GM12872 (cell line): ENCODE measurements at regions not wholly inside any gene's neighbourhood (a gene's known extent, or its start where the extent isn't known, plus 50 kb on each side); places are given as distances from the start of the nearest gene placed in this dataset.

Source experiments
- TF ChIP-seq, protein P1 (sequence below): IDR thresholded peaks from 3 replicates; pipeline ENCODE4 v1.5.1; 2011; ENCODE audit warnings: low read depth, mild to moderate bottlenecking, low read length, moderate library complexity; ENCODE audit not compliant: insufficient read depth

DNA sequence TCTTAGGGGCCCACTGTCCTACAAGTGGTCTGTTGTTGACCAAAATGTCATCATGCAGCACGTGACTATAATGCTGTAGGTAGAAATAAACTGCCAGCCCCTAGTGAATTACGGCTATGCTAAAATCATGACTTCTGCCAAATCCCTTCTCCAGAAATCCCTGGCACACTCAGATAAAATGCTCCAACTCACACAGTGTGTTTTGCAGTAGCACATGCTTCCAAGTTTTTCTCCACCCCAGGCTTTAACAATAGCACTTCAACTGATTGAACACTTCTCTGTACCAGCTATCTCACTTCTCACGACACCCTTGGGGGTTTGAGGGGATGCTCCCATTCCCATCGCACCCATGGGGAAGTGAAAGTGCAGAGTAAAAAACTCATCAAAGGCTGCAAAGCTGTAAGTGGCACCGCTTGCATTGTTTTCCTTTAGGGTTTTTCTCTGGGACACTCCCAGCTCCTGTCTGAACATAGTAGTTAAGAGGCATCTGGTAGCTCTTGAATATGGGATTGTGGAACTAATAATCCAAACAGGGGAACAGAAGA lies 151.0 kb upstream of the SLC24A2 start:
- TF ChIP-seq, protein P1, sequence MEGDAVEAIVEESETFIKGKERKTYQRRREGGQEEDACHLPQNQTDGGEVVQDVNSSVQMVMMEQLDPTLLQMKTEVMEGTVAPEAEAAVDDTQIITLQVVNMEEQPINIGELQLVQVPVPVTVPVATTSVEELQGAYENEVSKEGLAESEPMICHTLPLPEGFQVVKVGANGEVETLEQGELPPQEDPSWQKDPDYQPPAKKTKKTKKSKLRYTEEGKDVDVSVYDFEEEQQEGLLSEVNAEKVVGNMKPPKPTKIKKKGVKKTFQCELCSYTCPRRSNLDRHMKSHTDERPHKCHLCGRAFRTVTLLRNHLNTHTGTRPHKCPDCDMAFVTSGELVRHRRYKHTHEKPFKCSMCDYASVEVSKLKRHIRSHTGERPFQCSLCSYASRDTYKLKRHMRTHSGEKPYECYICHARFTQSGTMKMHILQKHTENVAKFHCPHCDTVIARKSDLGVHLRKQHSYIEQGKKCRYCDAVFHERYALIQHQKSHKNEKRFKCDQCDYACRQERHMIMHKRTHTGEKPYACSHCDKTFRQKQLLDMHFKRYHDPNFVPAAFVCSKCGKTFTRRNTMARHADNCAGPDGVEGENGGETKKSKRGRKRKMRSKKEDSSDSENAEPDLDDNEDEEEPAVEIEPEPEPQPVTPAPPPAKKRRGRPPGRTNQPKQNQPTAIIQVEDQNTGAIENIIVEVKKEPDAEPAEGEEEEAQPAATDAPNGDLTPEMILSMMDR = no peak

DNA sequence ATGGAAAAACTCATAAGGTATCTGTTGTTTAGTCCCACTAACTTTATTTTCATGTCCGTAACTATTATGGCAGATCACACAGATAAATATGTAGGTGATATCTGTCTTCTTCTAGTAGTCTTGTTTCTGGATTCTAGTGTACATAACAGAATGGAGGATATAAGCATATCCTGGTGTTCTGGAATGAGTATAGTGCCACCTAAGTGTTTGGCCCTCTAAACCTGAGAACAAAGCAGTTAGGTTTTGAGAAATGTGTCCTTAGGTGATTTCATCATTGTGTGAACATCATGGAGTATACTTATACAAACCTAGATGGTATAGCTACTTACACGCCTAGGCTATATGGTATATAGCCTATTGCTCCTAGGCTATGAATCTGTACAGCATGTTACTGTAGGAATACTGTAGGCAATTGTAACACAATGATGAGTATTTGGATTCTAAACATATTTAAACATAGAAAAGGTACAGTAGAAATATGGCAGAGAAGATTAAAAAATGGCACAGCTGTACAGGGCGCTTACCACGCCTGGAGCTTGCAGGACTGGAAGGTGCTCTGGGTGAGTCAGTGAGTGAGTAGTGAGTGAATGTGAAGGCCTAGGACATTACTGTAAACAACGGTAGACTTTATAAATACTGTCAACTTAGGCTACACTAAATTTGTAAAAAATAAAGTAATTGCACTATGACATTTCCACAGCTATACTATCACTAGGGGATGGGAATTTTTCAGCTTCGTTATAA lies 150.3 kb upstream of the SLC24A2 start:
- TF ChIP-seq, protein P1 = no peak

- TF ChIP-seq, protein P1 = no peak
These were observed 148.3 kb upstream of the SLC24A2 start for GRCh38 chr9:19937121-19937520.

GRCh38 chr9:19936598-19936997 lies 147.8 kb upstream of the SLC24A2 start:
- TF ChIP-seq, protein P1 = no peak

GRCh38 chr9:19935422-19935821 lies 146.6 kb upstream of the SLC24A2 start:
- TF ChIP-seq, protein P1 = no peak

GRCh38 chr9:19934301-19934871 lies 145.5 kb upstream of the SLC24A2 start:
- TF ChIP-seq, protein P1 = no peak

DNA sequence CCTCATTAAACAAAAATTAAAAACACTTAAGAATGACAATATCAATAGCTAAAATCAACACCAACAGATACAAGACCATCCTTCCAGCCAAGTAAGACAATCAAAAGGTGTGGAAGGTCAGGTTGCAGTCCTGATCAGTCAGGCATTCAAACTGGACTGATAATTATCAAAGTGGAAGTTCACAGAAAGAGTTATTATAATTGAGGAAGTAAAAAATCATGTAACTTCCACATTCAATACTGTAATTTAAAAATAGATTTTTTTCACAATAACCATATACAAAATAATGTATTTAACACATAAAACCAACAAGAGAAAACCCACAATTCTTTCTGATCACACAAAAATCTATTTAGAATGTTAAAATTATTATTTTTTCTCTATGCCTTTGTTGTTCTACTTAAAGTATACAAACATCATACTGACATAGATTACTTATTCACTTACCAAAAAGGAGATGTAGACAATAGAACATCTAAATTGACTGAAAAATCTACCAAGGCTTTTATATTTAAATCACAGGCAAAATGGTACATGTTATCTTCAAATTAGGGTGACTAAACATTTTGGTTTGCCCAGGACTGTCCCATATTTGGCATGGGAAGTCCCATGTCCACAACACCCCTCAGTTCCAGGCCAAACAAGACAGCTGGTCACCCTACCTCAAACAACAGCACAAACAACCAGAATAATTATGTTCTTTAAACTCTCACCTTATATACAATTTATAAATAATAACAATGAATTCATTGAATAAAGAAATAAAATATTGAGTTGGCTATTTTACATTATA lies 142.5 kb upstream of the SLC24A2 start:
- TF ChIP-seq, protein P1 = no peak
